HG03103 (cell line): ENCODE measurements at regions not wholly inside any gene's neighbourhood (a gene's known extent, or its start where the extent isn't known, plus 50 kb on each side); places are given as distances from the start of the nearest gene placed in this dataset.

ENCODE experiments used
- ATAC-seq: cut with Tn5 transposase; IDR thresholded peaks from one replicate; pipeline ENCODE4 v1.9.1; 2021; ENCODE audit warnings: low read depth; ENCODE audit not compliant: unreplicated experiment

- ATAC-seq, result no peak
Measured at GRCh38 chr5:105817416-105817815, 1853.3 kb downstream of the EFNA5 start.

GRCh38 chr5:105816961-105817360, 1853.8 kb downstream of the EFNA5 start:
- ATAC-seq, result no peak

- no peak for ATAC-seq
Measured at GRCh38 chr5:105812304-105812703, 1858.4 kb downstream of the EFNA5 start.

GRCh38 chr5:105807951-105808350, 1862.8 kb downstream of the EFNA5 start:
- no peak for ATAC-seq

- ATAC-seq, result no peak
Measured at GRCh38 chr5:105807290-105807689, 1863.4 kb downstream of the EFNA5 start.

- no peak for ATAC-seq
Measured at GRCh38 chr5:105806596-105806995, 1864.1 kb downstream of the EFNA5 start.

- no peak for ATAC-seq
Measured at GRCh38 chr5:105803431-105803830, 1867.3 kb downstream of the EFNA5 start.

GRCh38 chr5:105794578-105794977, 1876.2 kb downstream of the EFNA5 start:
- ATAC-seq, result no peak

GRCh38 chr5:105789246-105789645, 1881.5 kb downstream of the EFNA5 start:
- no peak for ATAC-seq

GRCh38 chr5:105783811-105784210, 1886.9 kb downstream of the EFNA5 start:
- no peak for ATAC-seq

GRCh38 chr5:105782501-105782900, 1888.2 kb downstream of the EFNA5 start:
- ATAC-seq, result no peak

GRCh38 chr5:105773241-105773640, 1897.5 kb downstream of the EFNA5 start:
- ATAC-seq, result no peak

- ATAC-seq, result no peak
Measured at GRCh38 chr5:105767267-105767666, 1903.5 kb downstream of the EFNA5 start.

GRCh38 chr5:105762728-105763127, 1908.0 kb downstream of the EFNA5 start:
- ATAC-seq, result no peak

GRCh38 chr5:105754056-105754455, 1916.7 kb downstream of the EFNA5 start:
- ATAC-seq, result no peak

GRCh38 chr5:105752801-105753200, 1917.9 kb downstream of the EFNA5 start:
- no peak for ATAC-seq

GRCh38 chr5:105751908-105752307, 1918.8 kb downstream of the EFNA5 start:
- ATAC-seq, result no peak

- no peak for ATAC-seq
Measured at GRCh38 chr5:105745111-105745510, 1925.6 kb downstream of the EFNA5 start.

GRCh38 chr5:105740242-105740641, 1930.5 kb downstream of the EFNA5 start:
- no peak for ATAC-seq

GRCh38 chr5:105739732-105740131, 1931.0 kb downstream of the EFNA5 start:
- no peak for ATAC-seq

- ATAC-seq, result no peak
Measured at GRCh38 chr5:105735704-105736103, 1935.0 kb downstream of the EFNA5 start.

- ATAC-seq, result no peak
Measured at GRCh38 chr5:105730982-105731381, 1939.8 kb downstream of the EFNA5 start.

- no peak for ATAC-seq
Measured at GRCh38 chr5:105726093-105726492, 1944.6 kb downstream of the EFNA5 start.
